SIG-M5 treated with dmso at 0.1 percent for 504 hours (cell line): ENCODE measurements at regions not wholly inside any gene's neighbourhood (a gene's known extent, or its start where the extent isn't known, plus 50 kb on each side); places are given as distances from the start of the nearest gene placed in this dataset.
"Not testable (repeated sequence)": the region's sequence is repeated elsewhere in the genome, so short reads cannot be mapped to it uniquely, and the experiment has no call there.

ENCODE experiments used
- DNase-seq: peaks from one replicate; lab custom pipeline; 2025; ENCODE audit not compliant: unreplicated experiment; lab: John Stamatoyannopoulos, UW

DNA sequence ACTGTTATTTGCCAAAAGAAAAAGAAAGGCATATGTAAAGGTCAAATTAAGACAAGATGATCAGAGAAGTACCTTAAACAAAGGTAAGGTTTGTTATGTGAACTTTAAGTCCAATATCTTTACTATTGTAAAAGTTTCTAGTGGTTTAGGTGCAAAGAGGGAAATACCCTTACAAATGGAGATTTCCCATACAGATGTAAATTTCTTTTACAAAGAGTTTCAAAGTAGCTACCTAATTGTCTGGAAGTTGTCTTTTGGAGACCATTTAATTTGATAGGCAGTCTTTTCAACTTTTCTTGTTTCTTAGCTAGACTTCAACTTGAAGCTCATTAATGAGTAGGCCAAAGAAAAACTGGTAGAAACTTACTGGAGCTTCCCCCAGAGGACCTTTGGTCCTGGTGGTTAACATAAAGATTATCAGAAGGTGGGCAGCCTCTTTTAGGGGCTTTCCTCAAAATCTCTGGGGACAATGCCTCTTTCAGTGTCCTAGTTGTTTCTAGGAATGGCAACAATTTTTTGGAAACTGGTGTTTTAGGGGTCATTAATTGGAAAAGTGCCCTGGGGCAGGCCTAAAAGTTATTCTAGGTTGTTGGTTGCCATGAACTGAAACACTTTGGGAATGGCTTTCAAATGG is 297.3 kb downstream of the GUCY2F start:
- DNase-seq = no peak

DNA sequence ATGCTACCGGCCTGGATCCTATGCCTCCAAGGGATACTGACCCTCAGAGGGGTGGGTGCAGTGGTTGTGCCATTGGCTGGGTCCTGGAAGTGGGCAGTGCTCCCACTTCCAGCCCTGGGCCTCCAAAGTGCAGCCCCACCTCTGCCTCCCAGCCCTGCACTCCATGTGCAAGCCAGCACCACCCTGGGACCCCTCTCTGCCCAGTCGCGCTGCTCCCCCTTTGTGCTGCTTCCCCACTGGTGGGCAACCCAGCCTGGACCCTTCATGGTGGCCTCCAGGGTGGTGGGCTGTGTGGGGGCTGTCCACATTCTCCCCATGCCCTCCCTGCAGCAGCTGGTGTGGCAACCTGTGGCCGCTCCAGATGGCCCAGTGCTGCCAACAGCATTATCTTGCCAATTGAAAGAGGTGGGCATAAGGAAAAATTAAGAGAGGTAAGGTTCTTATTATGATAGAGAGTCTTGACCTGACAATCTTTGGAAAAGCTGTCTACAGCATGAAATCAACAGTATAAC is 309.7 kb downstream of the GUCY2F start:
- no peak for DNase-seq

DNA sequence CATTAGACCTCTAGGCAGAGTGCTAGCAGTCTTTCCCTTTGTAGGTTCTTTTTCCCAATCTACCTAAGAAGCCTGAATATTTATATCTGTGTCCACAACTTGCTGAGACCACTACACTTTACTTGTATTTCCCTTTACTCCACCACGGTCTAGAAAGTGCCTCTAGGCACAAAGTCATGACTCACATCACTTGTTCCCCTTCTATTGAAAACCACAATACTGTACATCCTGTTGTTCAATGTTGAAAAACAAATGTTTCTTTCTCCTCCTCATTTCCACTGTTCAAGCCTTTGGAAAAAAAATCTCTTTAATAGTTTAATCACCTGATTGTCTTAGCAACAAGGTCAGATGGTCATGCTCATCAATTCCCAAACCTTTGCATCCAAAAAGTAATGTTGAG is 326.7 kb downstream of the GUCY2F start:
- DNase-seq = no peak

DNA sequence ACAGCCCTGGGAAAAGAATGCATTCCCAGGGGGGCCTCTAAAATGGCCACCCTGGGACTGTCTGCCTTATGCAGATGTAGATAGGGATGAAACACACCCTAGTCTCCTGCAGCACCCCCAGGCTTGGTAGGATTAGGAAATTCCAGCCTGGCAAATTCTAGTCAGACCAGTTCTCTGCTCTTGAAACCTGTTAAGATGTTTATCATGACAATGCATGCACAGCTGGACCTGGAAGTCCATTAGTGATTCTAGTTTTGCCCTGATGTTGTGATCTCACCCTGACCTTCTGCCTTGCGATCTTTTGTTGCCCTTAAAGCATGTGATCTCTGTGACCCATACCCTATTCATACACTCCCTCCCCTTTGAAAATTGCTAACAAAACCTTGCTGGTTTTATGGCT is 337.7 kb downstream of the GUCY2F start:
- not testable (repeated sequence) for DNase-seq

DNA sequence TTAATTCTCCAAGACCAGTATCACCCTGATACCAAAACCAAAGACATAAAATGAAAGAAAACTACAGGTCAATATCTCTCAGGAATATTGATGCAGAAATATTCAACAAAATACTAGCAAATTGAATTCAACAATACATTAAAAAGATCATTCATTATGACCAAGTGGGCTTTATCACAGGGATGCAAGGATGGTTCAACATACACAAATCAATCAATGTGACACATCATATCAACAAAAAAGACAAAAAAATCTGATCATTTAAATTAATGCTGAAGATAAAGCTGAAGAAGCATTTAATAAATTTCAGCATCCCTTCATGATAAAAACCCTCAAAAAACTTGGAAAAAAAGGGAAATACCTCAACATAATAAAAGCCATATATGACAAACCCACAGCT is 341.4 kb downstream of the GUCY2F start:
- no peak for DNase-seq

DNA sequence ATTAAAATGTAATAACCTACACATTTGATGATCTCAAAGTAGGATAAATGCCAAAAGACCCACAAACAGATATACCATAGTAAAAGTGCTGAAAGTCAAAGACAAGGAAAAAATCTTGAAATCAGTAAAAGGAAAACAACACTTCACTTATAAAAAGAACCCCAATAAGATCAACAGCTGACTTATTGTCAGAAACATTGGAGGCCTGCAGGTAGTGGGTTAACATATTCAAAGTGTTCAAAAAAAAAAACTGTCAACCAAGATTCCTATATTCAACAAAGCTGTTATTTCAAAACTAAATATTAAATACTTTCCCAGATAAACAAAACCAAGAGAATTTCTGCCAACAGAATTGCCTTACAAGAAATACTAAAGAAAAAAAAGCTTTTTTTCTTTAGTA is 347.1 kb downstream of the GUCY2F start:
- no peak for DNase-seq

DNA sequence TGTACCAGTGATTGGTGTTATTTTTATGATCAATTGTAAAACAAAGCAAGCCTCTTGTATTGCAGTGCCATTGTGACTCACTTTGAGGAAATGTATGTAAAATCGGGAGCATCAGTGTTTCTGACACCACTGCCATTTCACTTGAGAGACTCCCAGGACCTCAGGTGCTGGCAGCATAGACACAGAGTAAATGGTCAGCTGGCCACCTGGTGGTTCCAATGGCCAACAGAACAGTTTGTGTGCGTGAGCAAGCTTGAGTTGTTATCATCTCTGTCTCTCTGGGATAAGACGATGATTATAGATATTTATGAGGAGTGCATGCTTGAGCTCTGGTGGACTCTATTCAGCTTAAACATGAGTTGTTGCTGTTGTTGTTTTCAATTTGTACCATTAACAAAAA is 356.6 kb downstream of the GUCY2F start:
- no peak for DNase-seq

DNA sequence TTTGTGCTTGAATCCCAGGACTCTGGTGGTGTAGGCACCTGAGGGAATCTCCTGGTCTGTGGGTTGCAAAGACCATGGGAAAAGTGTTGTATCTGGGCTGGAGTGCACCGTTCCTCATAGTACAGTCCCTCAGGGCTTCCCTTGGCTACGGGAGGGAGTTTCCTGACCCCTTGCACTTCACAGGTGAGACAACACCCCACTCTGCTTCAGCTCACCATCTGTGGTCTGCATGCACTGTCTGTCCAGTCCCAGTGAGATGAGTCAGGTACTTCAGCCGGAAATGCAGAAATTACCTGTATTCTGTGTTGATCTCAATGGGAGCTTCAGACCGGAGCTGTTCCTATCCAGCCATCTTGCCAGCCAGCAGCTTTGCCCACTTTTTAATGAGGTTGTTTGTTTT is 353.0 kb upstream of the IRS4 start:
- DNase-seq = no peak

DNA sequence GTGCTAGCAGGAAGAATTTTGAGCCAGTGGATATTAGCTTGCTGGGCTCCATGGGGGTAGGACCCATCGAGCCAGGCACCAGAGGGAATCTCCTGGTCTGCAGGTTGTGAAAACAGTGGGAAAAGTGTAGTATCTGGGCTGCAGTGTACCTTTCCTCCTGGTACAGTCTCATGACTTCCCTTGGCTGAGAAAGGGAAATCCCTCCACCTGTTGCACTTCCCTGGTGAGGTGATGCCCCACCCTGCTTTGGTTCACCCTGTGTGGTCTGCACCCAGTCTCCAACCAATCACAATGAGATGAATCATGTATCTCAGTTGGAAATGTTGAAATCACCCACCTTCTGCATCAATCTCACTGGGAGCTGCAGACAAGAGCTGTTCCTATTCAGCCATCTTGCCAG is 341.4 kb upstream of the IRS4 start:
- DNase-seq = no peak

DNA sequence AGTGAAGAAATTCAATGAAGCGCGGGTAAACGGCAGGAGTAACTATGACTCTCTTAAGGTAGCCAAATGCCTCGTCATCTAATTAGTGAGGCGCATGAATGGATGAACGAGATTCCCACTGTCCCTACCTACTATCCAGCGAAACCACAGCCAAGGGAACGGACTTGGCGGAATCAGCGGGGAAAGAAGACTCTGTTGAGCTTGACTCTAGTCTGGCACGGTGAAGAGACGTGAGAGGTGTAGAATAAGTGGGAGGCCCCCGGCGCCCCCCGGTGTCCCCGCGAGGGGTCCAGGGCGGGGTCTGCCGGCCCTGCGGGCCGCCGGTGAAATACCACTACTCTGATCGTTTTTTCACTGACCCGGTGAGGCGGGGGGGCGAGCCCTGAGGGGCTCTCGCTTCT is 317.8 kb upstream of the IRS4 start:
- not testable (repeated sequence) for DNase-seq

DNA sequence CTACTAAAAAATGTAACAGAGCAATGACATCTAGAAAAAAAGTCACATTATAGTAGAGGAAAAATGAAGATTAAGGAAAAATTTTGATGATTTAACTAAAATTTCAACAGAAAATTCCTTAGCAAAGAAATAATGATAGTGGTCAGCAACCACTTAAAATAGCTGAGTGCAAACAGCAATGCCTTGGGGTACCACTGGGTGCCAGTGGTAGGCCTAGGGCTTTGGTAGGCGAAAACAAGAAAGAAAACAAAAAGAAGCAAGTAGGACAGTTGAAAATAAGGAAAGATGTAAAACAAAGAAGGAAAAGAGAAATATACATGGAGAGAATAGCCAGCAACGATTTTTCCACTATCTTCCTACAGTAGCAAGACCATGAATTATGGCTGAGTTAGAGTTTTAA is 313.5 kb upstream of the IRS4 start:
- no peak for DNase-seq

DNA sequence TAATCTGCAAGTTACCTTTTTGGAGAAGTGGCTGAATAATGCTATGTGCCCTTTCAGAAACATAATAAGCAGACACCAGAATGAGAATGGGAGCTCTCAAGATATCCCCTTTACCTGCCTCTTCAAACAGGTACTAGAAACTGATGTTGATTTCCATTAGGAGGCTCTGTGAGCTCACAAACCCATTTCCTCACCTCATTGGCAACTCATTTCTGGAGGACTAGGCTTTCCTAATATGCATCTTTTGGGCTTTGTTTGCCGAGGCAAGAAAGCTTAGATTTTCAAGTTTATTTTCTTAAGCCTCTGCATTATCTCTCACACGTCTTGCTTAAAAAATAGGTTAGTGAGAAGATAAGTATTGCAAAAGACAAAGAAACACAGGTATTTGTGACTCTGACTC is 313.1 kb upstream of the IRS4 start:
- no peak for DNase-seq

DNA sequence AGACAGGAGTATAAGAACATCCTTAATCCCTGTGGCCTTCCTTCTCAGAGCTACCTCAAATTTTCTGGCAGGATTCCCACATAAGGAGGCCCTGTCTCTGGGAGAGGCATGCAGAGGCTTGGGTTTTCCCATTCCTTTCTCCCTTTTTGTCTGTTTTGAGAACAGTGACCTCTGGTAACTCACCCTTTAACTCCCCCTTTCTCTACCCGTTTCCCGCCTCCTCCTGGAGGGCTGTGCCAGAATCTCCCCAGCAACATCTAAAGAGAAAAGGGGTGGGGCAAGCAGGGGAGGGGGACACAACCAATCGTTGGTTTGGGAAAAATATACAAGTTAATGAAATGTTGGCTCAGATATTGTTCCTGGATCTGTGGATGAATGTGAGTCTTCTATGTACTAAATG is 303.7 kb upstream of the IRS4 start:
- DNase-seq = no peak

DNA sequence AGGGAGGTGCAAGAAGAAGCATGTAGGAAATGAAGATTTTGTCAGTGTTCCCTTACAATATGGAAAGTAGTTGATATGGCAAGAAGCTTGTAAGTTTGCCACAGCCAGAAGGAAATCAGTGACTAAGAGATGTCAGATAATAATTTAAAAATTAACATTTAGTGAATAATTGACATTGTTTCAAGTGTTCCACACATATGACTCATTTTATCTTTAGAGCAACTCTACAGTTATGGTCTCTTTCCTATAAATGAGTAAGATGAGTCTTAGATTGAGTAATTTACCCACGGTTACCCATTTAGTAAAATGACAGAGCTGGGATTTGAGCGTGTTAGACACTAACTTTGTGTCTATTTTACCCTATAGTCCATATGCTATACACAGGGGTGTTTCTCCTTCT is 300.3 kb upstream of the IRS4 start:
- no peak for DNase-seq

DNA sequence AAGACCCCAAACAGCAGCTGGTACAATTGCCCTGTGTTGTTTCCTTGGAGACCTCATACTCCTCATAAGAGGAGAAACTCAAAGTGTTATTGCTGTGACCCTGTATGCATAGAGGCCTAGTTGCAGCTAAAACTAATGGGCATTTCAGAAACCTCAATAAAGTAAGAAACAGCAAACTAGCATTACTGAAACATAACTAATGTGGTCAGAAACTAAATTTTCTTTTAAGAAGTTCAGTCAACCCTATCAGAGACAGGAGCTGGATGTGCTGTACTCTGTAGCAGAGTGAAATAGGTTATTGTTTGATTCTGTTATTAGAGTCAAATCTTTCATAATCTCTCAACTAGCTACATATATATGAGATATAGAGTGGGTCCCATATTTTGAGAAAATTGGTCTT is 257.5 kb upstream of the IRS4 start:
- DNase-seq = no peak

DNA sequence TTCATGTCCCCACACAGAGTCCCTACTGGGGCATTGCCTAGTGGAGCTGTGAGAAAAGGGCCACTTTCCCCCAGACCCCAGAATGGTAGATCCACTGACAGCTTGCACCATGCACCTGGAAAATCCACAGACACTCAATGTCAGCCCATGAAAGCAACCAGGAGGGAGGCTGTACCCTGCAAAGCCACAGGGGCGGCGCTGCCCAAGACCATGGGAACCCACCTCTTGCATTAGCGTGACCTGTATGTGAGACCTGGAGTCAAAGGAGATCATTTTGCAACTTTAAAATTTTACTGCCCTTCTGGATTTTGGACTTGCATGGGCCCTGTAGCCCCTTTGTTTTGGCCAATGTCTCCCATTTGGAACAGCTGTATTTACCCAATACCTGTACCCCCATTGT is 236.5 kb upstream of the IRS4 start:
- not testable (repeated sequence) for DNase-seq

DNA sequence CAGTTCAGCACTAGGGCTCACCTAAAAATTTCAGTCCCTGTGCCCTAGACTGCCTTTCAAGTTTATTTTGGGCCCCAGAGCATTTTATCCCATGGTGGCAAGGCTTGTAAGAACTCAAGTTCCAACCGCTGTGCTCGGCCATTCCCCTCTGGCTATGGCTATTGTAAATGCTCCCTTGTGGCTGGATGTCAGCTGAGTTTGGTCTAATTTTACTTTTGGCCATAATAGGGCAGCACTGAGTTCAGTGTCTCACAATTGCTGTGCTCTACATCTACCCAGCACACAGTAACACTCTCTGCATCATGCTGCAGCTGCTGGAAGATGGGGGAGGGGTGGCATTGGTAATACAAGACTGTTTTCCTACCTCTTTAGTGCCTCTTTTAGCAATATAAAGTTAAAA is 210.8 kb upstream of the IRS4 start:
- no peak for DNase-seq

DNA sequence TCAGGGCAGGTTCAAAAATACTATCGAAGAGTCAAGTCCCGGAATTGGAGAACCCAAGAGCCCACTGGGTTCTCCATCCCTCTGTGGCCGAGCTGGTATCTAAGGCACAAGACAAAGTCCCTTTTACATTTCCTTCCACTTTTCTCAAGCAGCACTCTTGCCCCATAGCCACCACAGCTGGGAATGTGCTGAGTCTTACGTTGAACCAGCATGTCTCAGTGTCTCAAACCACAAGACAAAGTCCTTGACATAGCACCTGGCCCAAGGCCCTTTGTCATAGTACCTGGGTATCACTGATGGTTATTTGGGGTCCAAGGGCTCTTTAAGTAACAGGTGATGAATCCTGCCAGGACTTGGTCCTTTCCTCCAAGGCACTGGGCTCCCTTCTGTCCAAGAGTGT is 210.2 kb upstream of the IRS4 start:
- DNase-seq = no peak

DNA sequence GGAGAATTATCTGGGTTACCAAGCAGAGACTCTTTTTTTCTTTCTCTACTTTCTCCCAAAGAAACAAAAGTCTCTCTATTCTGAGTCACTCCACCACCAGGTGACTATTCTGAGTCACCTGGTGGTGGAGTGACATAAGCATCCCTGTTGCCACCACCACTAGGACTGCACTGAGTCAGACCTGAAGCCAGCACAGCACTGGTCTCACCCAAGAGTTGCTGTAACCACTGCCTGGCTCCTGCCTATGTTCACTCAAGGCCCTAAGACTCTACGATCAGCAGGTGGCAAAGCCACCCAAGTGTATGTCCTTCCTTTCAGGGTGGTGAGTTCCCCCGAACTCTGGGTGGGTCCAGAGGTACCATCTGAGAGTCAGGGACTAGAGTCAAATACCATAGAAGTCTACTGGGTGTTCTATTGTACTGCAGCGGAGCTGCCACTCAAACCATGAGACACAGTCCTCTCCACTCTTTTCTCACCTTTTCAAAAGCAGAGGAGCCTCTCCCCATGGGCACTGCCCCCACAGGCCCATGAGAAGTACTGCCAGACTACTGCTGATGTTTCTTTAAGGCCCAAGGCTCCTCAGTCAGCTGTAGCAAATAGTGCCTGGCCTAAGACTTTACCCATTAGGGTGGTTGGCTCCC is 209.6 kb upstream of the IRS4 start:
- DNase-seq = no peak

DNA sequence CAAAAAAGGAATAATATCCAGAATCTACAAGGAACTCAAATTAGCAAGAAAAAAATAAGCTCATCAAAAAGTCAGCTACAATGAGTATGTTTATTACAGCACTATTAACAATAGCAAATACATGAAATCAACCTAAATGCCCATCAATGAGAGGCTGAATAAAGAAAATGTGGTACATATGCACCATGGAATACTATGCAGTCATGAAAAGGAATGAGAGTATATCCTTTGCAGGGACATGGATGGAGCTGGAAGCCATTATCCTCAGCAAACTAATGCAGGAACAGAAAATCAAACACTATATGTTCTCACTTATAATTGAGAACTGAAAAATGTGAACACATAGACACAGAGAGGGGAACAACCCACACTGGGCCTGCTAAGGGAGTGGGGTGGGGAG is 178.4 kb upstream of the IRS4 start:
- DNase-seq = no peak

DNA sequence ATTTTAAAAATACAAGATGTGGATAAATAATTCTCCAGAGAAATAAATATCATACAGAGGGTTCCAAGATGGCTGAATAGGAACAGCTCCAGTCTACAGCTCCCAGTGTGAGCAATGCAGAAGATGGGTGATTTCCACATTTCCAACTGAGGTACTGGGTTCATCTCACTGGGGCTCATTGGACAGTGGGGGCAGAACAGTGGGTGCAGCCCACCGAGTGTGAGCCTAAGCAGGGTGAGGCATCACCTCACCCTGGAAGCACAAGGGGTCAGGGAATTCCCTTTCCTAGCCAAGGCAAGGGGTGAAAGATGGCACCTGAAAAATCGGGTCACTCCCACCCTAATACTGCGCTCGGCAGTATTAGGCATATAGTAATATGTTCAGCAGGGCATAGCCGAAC is 167.5 kb upstream of the IRS4 start:
- DNase-seq = not testable (repeated sequence)

DNA sequence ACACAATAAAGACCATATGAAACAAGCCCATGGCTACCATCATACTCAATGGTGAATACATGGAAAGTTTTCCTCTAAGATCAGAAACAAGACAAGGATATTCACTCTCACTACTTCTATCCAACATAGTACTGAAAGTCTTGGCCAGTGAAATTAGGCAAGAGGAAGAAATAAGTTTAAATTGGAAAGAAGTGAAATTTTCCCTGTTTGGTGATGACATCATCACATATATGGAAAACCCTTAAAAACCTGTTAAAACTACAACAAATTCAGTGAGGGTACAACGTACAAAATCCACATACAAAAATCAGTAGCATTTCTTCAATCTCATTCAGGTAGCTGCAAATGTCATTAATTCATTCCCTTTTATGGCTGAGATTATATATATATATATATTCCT is 164.0 kb upstream of the IRS4 start:
- no peak for DNase-seq

DNA sequence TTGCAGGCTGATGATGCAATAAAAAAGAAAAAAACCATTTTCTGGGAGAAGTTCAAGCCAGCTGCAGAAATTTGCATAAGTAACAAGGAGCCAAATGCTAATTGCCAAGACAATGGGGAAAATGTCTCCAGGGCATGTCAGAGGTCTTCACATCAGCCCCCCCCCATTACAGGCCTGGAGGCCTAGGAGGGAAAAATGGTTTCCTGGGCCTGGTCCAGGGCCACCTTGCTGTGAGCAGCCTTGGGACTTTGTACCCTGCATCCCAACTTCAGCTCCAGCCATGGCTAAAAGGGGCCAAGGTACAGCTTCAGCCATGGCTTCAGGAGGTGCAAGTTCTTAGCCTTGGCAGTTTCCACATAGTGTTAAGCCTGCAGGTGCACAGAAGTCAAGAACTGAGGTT is 160.0 kb upstream of the IRS4 start:
- DNase-seq = not testable (repeated sequence)
